Peyer's patch (tissue), 4 donors: ENCODE measurements at regions not wholly inside any gene's neighbourhood (a gene's known extent, or its start where the extent isn't known, plus 50 kb on each side); places are given as distances from the start of the nearest gene placed in this dataset.

Experiments
- POLR2A ChIP-seq, 2 donors: fragments of 450-650 bp; IDR thresholded peaks; one replicate each; pipeline ENCODE4 v1.5.1; 2017; ENCODE audit warnings: antibody characterized with exemption in 2 of 2, mild to moderate bottlenecking in 2 of 2, moderate library complexity in 2 of 2
- TF ChIP-seq, protein P1 (sequence below), 6 experiments: fragments of 450-650 bp in 4 of 6; fragments of 200-600 bp in 2 of 6; sonication (generic) in 1 of 6; IDR thresholded peaks; one replicate each; pipeline ENCODE4 v1.5.1; 2017 to 2019; ENCODE audit warnings: antibody characterized with exemption in 6 of 6, mild to moderate bottlenecking in 3 of 6, moderate library complexity in 1 of 6

DNA sequence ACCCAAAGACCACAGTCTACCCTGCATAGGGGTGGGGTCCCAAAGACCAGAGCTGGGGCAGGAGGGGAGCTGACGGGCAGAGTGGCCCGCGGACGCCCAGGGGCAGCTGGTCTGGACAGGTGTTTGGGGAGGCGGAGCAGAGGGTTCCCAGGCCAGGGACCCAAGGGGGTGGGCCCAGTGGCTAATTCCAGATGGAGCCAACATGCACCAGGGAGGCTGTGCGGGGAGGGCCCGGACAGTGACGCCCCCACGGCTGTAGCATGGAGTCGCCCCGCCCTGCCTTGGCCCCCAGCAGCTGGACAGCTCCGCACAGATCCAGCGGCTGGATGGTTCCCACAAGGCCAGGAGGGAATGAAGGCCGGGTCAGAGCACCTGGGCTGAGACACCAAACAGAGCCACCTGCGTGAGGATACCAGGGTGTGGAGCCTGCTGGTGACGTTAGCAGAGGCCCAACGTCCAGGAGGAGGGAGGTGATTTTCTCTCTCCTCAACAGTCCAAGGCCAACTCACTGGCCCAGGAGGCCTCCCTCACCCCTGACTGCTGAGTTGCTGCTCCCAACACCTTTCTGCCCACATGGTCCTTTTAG, 55.3 kb upstream of the EGFL7 start:
- peak in 1 of 2 donors; percentile 14 for TF ChIP-seq POLR2A (IDR thresholded peaks at IDR 0.05)
- TF ChIP-seq, protein P1, sequence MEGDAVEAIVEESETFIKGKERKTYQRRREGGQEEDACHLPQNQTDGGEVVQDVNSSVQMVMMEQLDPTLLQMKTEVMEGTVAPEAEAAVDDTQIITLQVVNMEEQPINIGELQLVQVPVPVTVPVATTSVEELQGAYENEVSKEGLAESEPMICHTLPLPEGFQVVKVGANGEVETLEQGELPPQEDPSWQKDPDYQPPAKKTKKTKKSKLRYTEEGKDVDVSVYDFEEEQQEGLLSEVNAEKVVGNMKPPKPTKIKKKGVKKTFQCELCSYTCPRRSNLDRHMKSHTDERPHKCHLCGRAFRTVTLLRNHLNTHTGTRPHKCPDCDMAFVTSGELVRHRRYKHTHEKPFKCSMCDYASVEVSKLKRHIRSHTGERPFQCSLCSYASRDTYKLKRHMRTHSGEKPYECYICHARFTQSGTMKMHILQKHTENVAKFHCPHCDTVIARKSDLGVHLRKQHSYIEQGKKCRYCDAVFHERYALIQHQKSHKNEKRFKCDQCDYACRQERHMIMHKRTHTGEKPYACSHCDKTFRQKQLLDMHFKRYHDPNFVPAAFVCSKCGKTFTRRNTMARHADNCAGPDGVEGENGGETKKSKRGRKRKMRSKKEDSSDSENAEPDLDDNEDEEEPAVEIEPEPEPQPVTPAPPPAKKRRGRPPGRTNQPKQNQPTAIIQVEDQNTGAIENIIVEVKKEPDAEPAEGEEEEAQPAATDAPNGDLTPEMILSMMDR (IDR thresholded peaks at IDR 0.05): no peak
